ENCODE measurements at regions not wholly inside any gene's neighbourhood (a gene's known extent, or its start where the extent isn't known, plus 50 kb on each side); places are given as distances from the start of the nearest gene placed in this dataset.
A peak's percentile ranks its signal among the peaks of the same experiment; 100 is the strongest.
"Not testable (repeated sequence)": the region's sequence is repeated elsewhere in the genome, so short reads cannot be mapped to it uniquely, and the experiment has no call there.

DNA sequence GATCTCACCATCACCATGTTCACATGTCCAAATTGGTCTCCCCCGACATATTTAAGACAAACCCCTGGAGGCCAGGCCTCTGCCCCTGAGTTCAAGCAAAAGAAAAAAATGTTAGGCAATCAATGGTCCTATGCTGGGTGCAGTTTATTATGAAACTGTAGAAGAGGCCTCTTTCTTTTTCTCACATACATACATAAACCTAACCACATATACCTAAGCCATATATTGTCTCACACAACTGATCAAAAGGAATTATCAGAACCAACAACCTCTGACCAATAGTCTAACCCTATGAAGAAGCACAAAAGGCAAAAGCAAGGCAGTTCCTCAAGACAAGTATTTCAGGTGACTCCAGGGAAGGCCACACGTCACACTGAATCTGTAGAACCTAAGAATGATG lies 49.9 kb downstream of the ILRUN start:
- no peak for DNase-seq

DNA sequence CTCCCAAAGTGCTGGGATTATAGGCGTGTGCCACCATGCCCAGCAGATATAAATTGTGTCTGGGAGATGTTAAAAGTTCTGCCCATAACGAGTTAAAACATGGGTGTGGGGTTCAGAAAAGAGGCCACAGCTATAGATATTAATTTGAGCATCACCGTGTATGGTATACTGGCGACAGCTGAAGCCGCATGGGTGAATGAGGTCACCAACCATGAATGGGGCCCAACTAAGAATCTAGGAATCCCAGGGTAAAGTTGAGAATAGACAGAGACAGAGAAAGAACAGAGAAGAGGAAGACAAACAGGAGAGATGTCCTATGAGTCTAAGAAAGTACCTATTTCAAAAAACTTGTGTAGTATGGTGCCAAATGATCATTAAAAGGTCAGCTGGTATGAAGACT lies 50.9 kb downstream of the ILRUN start:
- DNase-seq: no peak

DNA sequence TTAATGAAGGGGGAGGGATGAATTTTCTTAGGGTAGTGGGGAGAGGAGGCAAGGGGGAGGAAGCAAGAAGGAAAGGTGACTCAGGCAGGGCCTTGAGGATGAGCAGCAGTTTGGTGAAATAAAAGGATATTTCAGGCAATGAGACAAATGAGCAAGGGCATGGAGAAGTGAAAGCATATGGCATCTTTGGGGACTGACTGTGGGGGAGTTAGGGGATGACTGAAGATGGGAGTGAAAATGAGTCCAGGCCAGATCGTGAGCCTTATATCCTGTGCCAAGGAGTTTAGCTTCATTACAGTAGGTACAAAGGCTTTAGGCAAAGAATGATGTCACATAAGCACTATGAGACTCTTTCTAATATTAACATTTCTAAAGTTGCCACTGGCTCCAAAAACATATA lies 51.9 kb downstream of the ILRUN start:
- DNase-seq: no peak

DNA sequence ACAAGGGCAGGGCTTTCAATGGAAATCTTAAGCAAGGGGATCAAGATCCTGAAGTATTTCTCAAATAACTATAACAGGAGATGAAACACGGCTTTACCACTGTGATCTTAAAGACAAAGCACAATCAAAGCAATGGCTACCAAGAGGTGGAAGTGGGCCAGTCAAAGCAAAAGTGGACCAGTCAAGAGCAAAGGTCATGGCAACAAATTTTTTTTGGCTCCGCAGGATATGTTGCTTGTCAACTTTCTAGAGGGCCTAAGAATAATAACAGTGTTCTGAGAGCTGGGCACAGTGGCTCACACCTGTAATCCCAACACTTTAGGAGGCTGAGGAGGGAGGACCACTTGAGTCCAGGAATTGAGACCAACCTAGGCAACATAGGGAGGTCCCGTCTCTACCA lies 54.1 kb downstream of the ILRUN start:
- no peak for DNase-seq

DNA sequence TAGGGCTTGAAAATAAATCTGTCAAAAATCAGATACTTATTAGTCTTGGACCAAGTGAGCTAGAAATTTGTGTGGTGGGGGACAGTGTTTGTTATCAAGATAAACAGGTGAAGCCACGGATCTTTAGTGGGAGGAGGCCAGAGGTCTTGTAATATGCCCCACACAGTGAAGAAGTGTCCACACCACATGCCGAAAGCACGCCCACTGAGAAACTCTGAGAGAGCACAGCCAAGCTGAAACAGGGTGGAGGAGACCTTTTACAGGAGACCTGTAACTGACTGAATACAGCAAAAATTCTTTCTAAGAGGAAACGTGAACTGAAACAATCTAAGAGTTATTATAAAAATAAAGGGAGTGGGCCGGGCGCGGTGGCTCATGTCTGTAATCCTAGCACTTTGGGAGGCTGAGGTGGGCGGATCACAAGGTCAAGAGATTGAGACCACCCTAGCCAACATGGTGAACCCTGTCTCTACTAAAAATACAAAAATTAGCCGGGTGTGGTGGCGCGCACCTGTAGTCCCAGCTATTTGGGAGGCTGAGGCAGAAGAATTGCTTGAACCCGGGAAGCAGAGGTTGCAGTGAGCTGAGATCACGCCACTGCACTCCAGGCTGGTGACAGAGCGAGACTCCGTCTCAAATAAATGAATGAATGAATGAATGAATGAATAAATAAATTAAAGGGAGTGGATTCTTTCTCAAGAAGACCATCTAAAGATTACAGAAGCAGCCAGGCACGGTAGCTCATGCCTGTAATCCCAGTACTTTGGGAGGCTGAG lies 56.3 kb downstream of the ILRUN start:
- not testable (repeated sequence) for DNase-seq

DNA sequence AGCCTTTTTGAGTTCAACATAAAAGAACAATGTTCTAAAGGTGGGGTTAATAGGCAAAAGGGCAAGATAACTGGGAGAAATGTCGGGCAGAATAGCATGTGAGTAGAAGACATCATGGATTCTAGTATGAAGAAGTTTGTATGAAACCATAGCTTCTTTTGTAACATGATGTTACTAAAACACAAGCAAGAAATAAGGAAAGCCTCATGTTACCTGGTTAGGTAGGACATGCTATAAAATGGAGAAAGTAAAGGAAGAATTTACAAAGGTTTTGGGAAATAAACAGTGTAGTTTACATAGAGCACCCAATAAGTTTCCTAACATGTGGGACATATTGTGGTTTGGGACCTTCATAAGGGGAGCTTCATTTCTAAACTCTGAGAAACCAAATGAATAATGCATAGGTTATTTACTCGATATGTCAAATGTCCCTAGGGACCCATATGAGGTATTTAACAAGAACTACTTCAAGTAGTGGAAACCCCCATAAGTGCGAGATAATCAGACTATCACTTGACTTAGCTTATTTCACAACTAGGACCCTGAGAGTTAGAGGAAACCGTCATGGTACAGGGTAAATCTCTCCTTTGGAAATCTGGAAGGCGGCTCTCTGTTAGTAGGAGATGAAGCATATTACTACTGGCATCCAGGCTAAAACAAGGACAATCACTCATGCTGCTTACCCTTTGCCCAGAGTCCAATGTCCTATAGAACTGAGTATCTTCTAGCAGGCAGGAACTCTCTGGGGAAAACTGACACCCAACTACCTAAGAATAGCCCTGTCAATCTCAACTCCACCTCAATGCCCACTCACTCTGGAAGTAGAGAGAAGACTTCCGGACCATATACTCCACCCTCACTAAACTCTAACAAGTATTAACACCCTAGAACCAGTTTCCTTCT lies 57.5 kb downstream of the ILRUN start:
- DNase-seq: no peak

DNA sequence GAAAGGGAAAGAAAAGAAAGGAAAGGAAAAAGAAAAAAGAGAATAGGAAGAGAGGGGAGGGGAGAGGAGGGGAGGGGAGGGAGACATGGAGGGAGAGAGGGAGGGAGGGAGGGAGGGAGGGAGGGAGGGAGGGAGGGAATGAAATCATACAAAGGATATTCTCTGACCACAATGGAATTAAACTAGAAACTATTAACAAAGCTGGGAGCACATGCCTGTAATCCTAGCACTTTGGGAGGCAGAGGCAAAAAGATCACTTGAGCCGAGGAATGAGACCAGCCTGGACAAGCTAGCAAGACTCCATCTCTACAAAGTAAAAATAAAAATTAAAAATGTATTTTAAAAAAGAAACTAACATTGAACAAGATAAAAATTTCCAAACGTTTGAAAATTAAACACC lies 62.8 kb downstream of the ILRUN start:
- no peak for DNase-seq

DNA sequence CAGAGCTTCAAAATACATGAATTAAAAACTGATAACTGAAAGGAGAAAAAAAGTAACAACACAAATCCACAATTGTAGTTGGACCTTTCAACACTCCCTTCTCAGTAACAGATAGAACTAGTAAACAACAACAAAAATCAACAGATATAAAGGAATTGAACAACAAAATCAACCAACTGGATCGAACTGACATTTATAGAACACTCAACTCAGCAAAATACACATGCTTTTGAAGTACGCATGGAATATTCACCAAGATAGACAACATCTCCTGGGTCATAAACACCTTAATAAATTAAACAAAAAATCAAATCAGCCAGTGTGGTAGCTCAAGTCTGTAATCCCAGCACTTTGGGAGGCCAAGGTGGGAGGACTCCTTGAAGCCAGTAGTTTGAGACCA lies 63.3 kb downstream of the ILRUN start:
- DNase-seq: no peak

DNA sequence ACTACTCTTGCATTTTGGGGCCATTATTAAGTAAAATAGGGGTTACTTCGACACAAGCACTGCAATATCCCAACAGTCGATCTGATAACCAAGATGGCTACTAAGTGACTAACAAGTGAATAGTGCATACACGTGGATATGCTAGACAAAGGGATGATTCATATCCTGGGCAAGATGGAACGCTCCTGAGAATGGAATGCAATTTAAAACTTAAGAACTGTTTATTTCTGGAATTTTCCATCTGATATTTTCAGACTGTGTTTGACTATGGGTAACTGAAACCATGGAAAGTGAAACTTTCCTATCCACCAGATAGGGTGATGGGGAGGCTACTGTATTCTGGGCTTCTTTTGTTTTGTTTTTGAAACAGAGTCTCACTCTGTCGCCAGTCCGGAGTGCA lies 66.5 kb downstream of the ILRUN start:
- no peak for DNase-seq

DNA sequence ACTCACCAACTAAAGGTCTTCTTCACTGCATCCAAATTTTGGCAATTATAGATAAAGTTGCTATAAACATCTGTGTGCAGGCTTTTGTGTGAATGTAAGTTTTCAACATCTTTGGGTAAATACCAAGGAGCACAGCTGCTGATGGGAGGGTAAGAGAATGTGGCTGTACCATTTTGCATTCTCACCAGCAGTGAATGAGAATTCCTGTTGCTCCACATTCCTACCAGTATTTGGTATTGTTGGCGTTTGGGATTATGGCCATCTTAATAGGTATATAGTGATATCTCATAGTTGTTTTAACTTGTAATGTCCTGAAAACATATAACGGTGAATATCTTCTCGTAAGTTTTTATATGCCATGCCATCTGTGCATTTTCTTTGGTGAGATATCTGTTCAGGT lies 69.3 kb downstream of the ILRUN start:
- DNase-seq: no peak

DNA sequence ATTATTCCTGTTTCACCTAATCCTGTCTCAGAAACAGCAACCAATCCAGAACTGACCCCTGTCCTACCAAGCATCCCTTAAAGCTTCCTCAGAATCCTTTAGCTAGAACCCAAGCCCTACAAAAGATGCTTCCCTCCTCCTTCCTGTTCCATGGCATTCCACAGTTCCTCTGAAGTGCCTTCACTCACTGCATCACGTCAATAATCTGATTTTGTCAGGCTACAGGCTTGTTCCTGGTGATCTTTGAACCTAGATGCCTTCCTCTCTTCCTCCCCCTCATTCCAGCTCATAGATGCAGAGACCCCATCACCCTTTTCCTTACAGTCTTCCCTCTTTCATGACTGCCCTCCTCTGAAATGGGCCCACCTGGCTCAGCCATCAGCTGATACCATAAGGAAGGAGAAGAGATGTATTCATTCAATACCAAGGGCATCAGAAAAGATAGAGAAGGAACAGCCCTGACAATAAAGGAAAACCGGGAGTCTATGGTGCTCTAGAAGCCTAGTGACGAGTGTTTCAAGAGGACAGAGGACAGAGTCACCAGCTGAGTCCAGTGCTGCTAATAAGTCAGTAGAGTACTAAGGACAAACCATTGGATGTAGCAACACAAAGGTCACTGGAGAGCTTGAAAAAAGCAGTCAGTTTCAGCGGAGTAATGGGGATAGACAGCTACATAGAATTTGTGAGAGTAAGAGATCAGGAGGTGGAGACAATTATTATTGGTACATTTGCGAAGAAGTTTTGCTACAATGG lies 62.5 kb upstream of the SPDEF start:
- no peak for DNase-seq

DNA sequence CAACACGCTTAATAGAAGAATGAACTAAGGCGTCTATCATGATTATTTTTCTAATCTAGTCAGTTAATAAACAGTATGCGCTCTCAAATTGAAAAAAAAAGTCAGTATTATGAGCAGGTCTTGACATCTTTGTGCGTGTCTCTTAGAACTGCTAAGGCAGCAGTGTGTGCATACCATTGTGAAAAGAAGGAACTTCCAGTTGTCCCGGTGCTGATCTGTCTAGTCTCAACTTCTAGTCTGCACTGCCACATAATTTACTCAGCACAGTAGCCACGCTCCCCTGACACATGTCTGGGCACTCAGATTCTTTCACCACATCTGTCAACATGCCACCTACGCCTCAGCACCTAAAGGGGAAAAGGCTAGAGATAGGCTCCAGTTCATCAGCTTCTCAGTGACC lies 61.1 kb upstream of the SPDEF start:
- no peak for DNase-seq

DNA sequence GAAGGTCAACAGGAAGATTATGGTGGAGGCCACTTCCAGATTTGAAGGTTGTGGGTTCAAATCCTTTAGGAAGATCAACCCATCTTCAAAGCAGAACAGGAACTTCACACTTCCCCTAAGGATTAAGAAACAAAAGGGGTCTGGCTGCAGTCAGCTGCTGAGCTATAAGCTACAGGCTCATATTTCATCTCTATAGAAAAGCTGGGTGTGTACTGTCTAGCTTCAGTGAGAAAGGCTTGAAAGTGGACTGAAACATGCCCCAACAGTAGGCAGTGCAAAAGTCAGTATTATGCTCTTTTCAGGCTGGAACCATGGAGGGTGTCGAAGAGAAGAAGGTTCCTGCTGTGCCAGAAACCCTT lies 60.1 kb upstream of the SPDEF start:
- DNase-seq: no peak

DNA sequence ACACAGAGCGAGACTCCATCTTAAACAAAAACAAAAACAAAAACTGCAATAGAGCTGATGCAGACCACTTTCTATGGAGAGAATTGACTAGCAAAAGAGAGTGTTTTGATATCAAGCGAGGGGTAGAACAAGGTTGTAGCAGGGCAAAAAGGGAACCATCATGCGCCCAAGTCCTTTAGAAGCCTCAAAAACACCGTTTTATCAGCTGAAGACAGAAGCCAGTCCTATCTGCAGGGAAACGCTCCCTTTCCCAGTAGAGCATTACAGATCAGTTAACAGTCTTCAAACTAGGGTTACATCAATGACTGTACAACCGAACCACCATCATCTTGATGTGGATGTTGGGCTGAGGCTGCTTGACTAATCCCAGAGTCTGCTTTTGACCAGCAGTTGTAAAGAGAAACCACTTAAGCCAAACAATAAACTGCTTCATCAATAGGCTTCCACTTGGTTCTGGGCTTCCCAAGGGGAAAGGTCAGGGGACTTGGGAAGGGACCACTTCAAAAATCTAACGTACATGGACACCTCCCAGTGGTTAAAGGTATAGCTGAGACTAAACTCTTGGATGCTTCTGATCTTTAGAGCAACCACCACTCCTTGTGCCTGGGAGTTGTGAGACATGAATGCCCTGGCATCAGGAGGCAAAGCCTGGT lies 59.6 kb upstream of the SPDEF start:
- DNase-seq: peak; percentile 89

DNA sequence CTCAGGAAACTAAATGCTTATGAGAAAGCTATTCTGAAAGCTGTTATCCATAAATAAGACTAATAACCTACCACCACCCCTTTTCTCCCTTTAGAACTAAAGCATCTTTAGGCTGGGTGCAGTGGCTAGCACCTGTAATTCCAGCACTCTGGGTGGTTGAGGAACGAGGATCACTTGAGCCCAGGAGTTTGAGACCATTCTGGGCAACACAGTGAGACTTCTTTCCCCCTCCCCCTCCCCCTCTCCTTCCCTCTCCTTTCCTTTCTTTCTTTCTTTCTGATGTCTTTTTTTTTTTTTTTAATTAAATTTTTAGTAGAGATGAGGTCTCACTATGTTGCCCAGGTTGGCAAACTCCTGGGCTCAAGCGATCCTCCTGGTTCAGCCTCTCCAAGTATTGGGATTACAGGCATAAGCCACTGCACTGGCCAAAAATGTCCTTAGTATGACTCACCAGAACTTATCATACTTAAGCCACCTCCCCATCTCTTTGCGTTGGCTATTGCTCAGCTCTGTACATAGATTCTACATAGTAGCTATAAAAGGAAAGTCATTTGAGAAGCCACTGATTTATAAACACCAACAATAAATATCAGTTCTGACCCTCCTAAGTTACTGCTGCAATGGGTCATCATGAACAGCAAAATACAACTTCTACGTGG lies 54.8 kb upstream of the SPDEF start:
- DNase-seq: peak; percentile 66

DNA sequence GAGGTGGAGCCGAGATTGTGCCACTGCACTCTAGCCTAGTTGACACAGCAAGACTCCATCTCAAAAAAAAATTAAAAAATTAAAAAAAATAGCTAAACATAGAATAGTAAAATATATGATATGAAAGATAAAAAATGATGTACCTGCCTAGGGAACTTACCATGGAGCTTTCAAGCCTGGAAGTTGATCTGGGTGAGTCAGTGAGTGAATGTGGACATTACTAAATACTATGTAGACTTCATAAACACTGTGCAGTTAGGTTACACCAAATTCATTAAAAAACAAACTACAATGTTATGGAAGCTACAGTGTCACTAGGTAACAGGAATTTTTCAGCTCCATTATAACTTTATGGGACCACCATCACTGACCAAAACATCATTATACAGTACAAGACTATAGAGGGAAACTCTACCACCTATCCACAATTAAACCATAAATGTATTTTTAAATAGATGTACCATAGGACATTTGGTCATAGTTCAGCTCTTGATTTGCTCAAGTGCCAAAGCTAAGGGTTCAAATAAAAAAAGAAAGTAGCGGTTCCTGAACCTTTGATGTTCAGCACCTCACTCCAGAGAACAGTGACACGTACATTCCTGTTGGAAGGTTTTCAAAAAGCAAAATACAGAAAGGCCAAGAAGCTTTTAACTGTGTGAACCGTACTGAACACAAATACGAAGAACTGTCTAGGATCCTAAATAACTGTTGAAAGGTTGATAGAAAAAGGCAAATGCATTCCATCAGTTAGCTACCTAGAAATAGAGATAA lies 52.4 kb upstream of the SPDEF start:
- DNase-seq: no peak

DNA sequence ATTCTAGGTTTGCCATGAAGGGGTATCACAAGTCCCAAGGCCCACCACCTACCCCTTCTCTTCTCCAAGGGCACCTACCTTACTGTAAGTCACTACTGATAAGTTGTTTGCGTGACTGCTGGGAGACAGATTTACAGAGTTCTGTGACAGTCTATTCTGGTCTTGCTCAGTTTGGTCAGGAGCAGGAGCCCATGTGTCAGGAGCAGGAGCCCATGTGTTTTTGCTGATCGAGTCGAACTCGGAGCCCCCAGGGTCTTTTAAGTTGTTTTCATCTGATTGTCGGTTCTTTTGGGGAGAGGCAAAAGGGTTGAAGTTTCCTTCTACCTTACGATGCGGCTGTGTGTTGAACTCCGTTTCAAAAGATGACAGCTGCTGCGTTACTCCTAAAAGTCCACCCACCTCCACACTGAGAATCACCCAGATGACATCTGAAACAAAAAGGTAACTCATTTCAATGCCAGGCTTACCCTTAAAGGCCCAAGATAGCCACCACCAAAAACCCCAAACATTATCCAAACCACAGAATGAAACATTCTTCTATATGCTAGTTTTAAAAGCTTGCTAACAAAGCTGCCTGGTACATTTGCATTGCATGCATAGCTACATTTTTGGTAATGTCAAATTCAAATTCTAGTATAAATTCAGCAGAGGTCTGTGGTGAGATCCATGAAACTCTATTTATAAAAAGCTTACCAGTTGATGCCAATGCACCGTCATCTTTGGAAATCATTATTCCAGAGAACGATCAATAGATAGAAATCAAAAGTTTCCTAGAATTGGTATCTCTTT lies 50.5 kb upstream of the SPDEF start:
- DNase-seq: no peak
